ENCODE measurements at regions not wholly inside any gene's neighbourhood (a gene's known extent, or its start where the extent isn't known, plus 50 kb on each side); places are given as distances from the start of the nearest gene placed in this dataset.

DNA sequence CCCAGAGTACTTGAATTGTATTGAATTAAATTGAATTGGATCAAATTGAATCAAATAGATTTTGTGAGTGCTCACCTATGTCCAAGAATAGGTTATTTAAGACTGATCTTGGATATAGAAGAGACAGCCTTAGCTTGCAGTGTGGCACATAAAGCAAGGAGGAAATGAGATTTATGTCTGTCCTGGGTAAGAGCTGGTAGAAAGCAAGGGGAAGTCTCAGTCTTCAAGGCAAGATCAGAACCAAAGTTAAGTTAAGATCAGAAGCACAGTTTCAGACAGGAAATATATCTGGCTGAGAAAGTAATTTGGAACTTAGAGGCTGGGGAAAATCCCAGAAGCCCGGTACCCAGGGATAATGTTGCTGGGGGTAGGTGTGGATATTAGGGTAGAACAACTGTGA is 244.4 kb upstream of the ARPP21 start:
- BruUV-seq (replicated peaks) = no TSS peak
- intact Hi-C loops (cut with micrococcal nuclease; ENCODE audit: unreplicated experiment) = no loop called here
- Mint-ChIP-seq H3K4me1 (ENCODE audit: low read depth, unreplicated experiment) (no peaks in the 10 kb centered on the region), H3K4me3 (ENCODE audit: low read depth, unreplicated experiment) (no peak overlapping the region), H3K27ac (ENCODE audit: unreplicated experiment) (no peak overlapping the region), H3K27me3 (ENCODE audit: unreplicated experiment) (no peaks in the 10 kb centered on the region), H3K9me3 (ENCODE audit: low read depth, unreplicated experiment) (peaks cover 3% of the 10 kb centered on the region), H3K36me3 (ENCODE audit: insufficient read depth, unreplicated experiment) (no peaks in the 10 kb centered on the region)
- TF ChIP-seq, protein P1, sequence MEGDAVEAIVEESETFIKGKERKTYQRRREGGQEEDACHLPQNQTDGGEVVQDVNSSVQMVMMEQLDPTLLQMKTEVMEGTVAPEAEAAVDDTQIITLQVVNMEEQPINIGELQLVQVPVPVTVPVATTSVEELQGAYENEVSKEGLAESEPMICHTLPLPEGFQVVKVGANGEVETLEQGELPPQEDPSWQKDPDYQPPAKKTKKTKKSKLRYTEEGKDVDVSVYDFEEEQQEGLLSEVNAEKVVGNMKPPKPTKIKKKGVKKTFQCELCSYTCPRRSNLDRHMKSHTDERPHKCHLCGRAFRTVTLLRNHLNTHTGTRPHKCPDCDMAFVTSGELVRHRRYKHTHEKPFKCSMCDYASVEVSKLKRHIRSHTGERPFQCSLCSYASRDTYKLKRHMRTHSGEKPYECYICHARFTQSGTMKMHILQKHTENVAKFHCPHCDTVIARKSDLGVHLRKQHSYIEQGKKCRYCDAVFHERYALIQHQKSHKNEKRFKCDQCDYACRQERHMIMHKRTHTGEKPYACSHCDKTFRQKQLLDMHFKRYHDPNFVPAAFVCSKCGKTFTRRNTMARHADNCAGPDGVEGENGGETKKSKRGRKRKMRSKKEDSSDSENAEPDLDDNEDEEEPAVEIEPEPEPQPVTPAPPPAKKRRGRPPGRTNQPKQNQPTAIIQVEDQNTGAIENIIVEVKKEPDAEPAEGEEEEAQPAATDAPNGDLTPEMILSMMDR (IDR thresholded peaks at IDR 0.05; ENCODE audit: unreplicated experiment) = no peak
- CTCF ChIA-PET = no interaction called here
- no peak for DNase-seq

DNA sequence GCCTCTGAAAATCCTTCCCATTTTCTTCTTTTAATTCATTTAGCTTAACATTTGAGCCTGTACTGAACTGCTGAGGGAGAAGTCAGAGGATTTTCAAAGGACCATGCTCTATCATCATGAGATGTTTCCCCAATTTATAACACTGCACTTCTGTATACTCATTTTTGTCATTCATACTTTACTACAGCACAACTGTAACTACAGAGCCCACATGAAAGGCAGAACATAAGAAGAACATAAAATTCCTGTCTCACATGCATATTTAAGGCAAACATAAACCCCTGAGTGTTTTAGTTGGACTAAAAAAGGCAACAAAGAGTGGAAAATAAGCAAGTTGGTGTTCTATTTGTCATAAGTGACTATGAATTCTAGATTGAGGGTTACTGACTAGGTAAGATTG is 237.7 kb upstream of the ARPP21 start:
- intact Hi-C loops (cut with micrococcal nuclease; ENCODE audit: unreplicated experiment) = no loop called here
- no peak for DNase-seq
- no peak overlapping the region for H3K4me3 Mint-ChIP-seq (ENCODE audit: low read depth, unreplicated experiment)
- no peaks in the 10 kb centered on the region for H3K36me3 Mint-ChIP-seq (ENCODE audit: insufficient read depth, unreplicated experiment)
- no peaks in the 10 kb centered on the region for H3K27me3 Mint-ChIP-seq (ENCODE audit: unreplicated experiment)
- no peaks in the 10 kb centered on the region for H3K9me3 Mint-ChIP-seq (ENCODE audit: low read depth, unreplicated experiment)
- H3K4me1 Mint-ChIP-seq (ENCODE audit: low read depth, unreplicated experiment) = no peaks in the 10 kb centered on the region
- BruUV-seq (replicated peaks) = no TSS peak
- no peak overlapping the region for H3K27ac Mint-ChIP-seq (ENCODE audit: unreplicated experiment)
- CTCF ChIA-PET = no interaction called here
- TF ChIP-seq, protein P1 (IDR thresholded peaks at IDR 0.05; ENCODE audit: unreplicated experiment) = no peak

DNA sequence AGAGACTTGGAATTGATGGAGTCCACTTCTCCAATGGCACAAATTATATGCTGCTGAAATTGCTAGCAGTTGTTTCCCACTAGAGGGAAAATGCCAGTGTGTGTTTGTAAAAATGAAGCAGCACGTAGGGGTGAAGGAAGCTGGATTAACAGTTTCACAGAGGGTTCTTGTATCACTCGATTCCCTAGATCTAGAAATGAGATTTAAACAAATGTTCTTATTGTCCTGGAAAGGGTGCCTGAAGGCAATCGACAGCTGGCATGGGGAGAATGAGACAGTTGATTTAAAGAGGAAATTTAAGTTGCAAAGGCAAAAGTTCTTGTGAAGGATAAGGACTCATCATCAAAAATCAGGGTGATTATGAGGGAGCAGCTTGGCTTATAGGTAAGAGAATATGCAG is 234.8 kb upstream of the ARPP21 start:
- CTCF ChIA-PET = no interaction called here
- H3K27me3 Mint-ChIP-seq (ENCODE audit: unreplicated experiment) = no peaks in the 10 kb centered on the region
- BruUV-seq (replicated peaks) = no TSS peak

DNA sequence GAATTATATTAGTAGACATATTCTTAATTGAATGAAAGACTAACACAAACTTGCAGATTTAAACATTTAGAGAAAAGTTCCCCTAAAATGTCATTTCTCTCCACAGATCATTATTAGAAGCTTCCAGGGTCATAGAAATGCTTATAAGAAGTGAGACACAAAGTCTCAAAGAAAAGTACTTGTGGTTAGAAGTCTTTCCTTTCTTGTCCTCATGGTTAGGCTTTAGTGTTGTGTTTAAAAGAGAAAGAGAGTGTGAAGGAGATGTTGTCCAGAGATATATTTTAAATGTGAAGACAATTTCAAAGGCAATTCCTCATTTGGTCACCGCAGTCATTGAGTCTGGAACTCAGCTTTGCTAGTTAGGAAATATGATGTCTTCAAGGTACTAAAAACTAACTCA is 230.4 kb upstream of the ARPP21 start:
- TF ChIP-seq, protein P1 (IDR thresholded peaks at IDR 0.05; ENCODE audit: unreplicated experiment) = no peak
- Mint-ChIP-seq H3K9me3 (ENCODE audit: low read depth, unreplicated experiment) (no peaks in the 10 kb centered on the region), H3K36me3 (ENCODE audit: insufficient read depth, unreplicated experiment) (no peaks in the 10 kb centered on the region), H3K4me3 (ENCODE audit: low read depth, unreplicated experiment) (no peak overlapping the region), H3K4me1 (ENCODE audit: low read depth, unreplicated experiment) (no peaks in the 10 kb centered on the region), H3K27ac (ENCODE audit: unreplicated experiment) (no peak overlapping the region), H3K27me3 (ENCODE audit: unreplicated experiment) (no peaks in the 10 kb centered on the region)
- no peak for DNase-seq
- BruUV-seq (replicated peaks) = no TSS peak
- CTCF ChIA-PET = no interaction called here
- intact Hi-C loops (cut with micrococcal nuclease; ENCODE audit: unreplicated experiment) = no loop called here

More for the DNA sequence above, 234.8 kb upstream of the ARPP21 start:
- no peak for DNase-seq
- H3K27ac Mint-ChIP-seq (ENCODE audit: unreplicated experiment) = no peak overlapping the region
- intact Hi-C loops (cut with micrococcal nuclease; ENCODE audit: unreplicated experiment) = no loop called here
- no peaks in the 10 kb centered on the region for H3K9me3 Mint-ChIP-seq (ENCODE audit: low read depth, unreplicated experiment)
- no peaks in the 10 kb centered on the region for H3K36me3 Mint-ChIP-seq (ENCODE audit: insufficient read depth, unreplicated experiment)
- no peak overlapping the region for H3K4me3 Mint-ChIP-seq (ENCODE audit: low read depth, unreplicated experiment)
- TF ChIP-seq, protein P1 (IDR thresholded peaks at IDR 0.05; ENCODE audit: unreplicated experiment) = no peak
- no peaks in the 10 kb centered on the region for H3K4me1 Mint-ChIP-seq (ENCODE audit: low read depth, unreplicated experiment)

DNA sequence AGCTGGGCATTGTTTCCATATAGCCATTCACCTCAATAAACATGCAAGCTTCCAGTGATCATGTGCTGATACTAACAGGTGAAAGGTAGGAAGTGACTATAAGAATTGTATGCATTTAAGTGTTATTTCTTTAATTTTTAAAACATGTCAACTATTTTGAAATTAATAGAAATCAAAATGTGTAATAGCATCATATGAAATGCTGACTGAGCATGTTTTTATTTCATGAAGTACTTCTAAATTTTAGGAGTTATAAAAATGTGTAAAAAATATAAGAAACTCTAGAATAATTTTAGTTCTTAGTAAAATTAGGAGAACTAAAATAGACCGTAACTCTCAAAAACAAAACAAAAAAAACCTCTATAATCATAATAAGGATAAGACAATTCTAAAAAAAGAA is 229.3 kb upstream of the ARPP21 start:
- no peaks in the 10 kb centered on the region for H3K27me3 Mint-ChIP-seq (ENCODE audit: unreplicated experiment)
- intact Hi-C loops (cut with micrococcal nuclease; ENCODE audit: unreplicated experiment) = no loop called here
- no peak overlapping the region for H3K27ac Mint-ChIP-seq (ENCODE audit: unreplicated experiment)
- no peak overlapping the region for H3K4me3 Mint-ChIP-seq (ENCODE audit: low read depth, unreplicated experiment)
- H3K4me1 Mint-ChIP-seq (ENCODE audit: low read depth, unreplicated experiment) = no peaks in the 10 kb centered on the region
- H3K36me3 Mint-ChIP-seq (ENCODE audit: insufficient read depth, unreplicated experiment) = no peaks in the 10 kb centered on the region
- DNase-seq = no peak
- BruUV-seq (replicated peaks) = no TSS peak
- H3K9me3 Mint-ChIP-seq (ENCODE audit: low read depth, unreplicated experiment) = no peaks in the 10 kb centered on the region
- TF ChIP-seq, protein P1 (IDR thresholded peaks at IDR 0.05; ENCODE audit: unreplicated experiment) = no peak
- CTCF ChIA-PET = no interaction called here

Data from Calu3 (cell line).